Tibial nerve (tissue), 4 donors: ENCODE measurements at regions not wholly inside any gene's neighbourhood (a gene's known extent, or its start where the extent isn't known, plus 50 kb on each side); places are given as distances from the start of the nearest gene placed in this dataset.

ENCODE experiments used
- DNase-seq, 2 donors: peaks; one replicate each; pipeline ENCODE4 v3.0.0-alpha.2; 2019; ENCODE audit warnings: low spot score in 2 of 2
- H3K27ac ChIP-seq, 4 donors: fragments of 200-600 bp; sonication (generic) in 3 of 4; one replicate each; pipeline ENCODE4 v1.5.1; 2017 to 2019; ENCODE audit warnings: mild to moderate bottlenecking in 1 of 4
- H3K27me3 ChIP-seq, 2 donors: fragments of 200-600 bp; sonication (generic) in 1 of 2; one replicate each; pipeline versions ENCODE4 v1.5.1 to v1.6.0; 2017 to 2019
- H3K36me3 ChIP-seq, 3 donors: fragments of 200-600 bp; sonication (generic); one replicate each; pipeline ENCODE4 v1.5.1; 2018 to 2019
- H3K4me1 ChIP-seq, 4 donors: fragments of 200-600 bp; sonication (generic) in 3 of 4; one replicate each; pipeline ENCODE4 v1.5.1; 2017 to 2019
- H3K4me3 ChIP-seq, 4 donors: fragments of 200-600 bp; sonication (generic) in 3 of 4; one replicate each; pipeline ENCODE4 v1.5.1; 2017 to 2019; ENCODE audit warnings: mild to moderate bottlenecking in 1 of 4, moderate library complexity in 1 of 4
- H3K9me3 ChIP-seq, 4 donors: fragments of 200-600 bp; sonication (generic) in 3 of 4; one replicate each; pipeline ENCODE4 v1.5.1; 2017 to 2019
- CTCF ChIP-seq, 5 experiments: fragments of 200-600 bp in 3 of 5; fragments of 450-650 bp in 2 of 5; sonication (generic) in 3 of 5; IDR thresholded peaks; one replicate each; pipeline ENCODE4 v1.5.1; 2016 to 2019; ENCODE audit warnings: antibody characterized with exemption in 5 of 5, mild to moderate bottlenecking in 3 of 5, moderate library complexity in 2 of 5
- EP300 ChIP-seq, 2 donors: sonication (generic); formaldehyde crosslinking; IDR thresholded peaks; one replicate each; pipeline ENCODE4 v1.6.1; 2017; ENCODE audit warnings: antibody characterized with exemption in 2 of 2, mild to moderate bottlenecking in 1 of 2
- POLR2A ChIP-seq, 2 donors: fragments of 450-650 bp; IDR thresholded peaks; one replicate each; pipeline ENCODE4 v1.6.1; 2017; ENCODE audit warnings: antibody characterized with exemption in 2 of 2, mild to moderate bottlenecking in 2 of 2, moderate library complexity in 2 of 2
- WGBS, 2 donors: methylation state at CpG; one replicate each; pipeline ENCODE4 v1.1.5; 2018; 5-methylcytosine and 5-hydroxymethylcytosine counted together

- Histone ChIP-seq H3K27ac (no peak overlapping the region), H3K27me3 (no peaks in the 10 kb centered on the region), H3K9me3 (no peaks in the 10 kb centered on the region), H3K4me1 (peaks cover 0 to 10% (median 0%) of the 10 kb centered on the region in 4 donors), H3K36me3 (no peaks in the 10 kb centered on the region), H3K4me3 (no peak overlapping the region)
- 66 to 82% methylated on average over 5 of the region's 5 CpGs for WGBS, 2 donors
- TF ChIP-seq EP300 (IDR thresholded peaks at IDR 0.05) (no peak), POLR2A (IDR thresholded peaks at IDR 0.05) (no peak), CTCF (IDR thresholded peaks at IDR 0.05) (no peak)
- DNase-seq, result no peak
Observed at GRCh38 chr13:106382534-106382933, 152.9 kb downstream of the EFNB2 start.

- TF ChIP-seq EP300 (IDR thresholded peaks at IDR 0.05) (no peak), POLR2A (IDR thresholded peaks at IDR 0.05) (no peak), CTCF (IDR thresholded peaks at IDR 0.05) (no peak)
- no peak for DNase-seq
- no peak overlapping the region for H3K27ac ChIP-seq
- H3K4me3 ChIP-seq, result no peak overlapping the region
- H3K27me3 ChIP-seq, result no peaks in the 10 kb centered on the region
- H3K9me3 ChIP-seq, result no peaks in the 10 kb centered on the region
- 82% methylated on average over 4 of the region's 4 CpGs for WGBS, 2 donors
- peaks cover 0 to 10% (median 0%) of the 10 kb centered on the region in 4 donors for H3K4me1 ChIP-seq
- H3K36me3 ChIP-seq, result no peaks in the 10 kb centered on the region
Observed at GRCh38 chr13:106381091-106381490, 154.4 kb downstream of the EFNB2 start.

GRCh38 chr13:106377931-106378662 is 157.4 kb downstream of the EFNB2 start:
- Histone ChIP-seq H3K9me3 (no peaks in the 10 kb centered on the region), H3K4me1 (peaks cover 0 to 11% (median 0%) of the 10 kb centered on the region in 4 donors), H3K36me3 (no peaks in the 10 kb centered on the region), H3K4me3 (no peak overlapping the region), H3K27me3 (no peaks in the 10 kb centered on the region), H3K27ac (no peak overlapping the region)
- DNase-seq, result no peak
- TF ChIP-seq CTCF (IDR thresholded peaks at IDR 0.05) (no peak), EP300 (IDR thresholded peaks at IDR 0.05) (no peak), POLR2A (IDR thresholded peaks at IDR 0.05) (no peak)
- 71 to 74% methylated on average over 7 of the region's 7 CpGs for WGBS, 2 donors

GRCh38 chr13:106377341-106377740 is 158.1 kb downstream of the EFNB2 start:
- DNase-seq, result no peak
- 80 to 86% methylated on average over 7 of the region's 7 CpGs for WGBS, 2 donors
- Histone ChIP-seq H3K9me3 (no peaks in the 10 kb centered on the region), H3K4me3 (no peak overlapping the region), H3K36me3 (no peaks in the 10 kb centered on the region), H3K4me1 (peaks cover 0 to 11% (median 0%) of the 10 kb centered on the region in 4 donors), H3K27me3 (no peaks in the 10 kb centered on the region), H3K27ac (no peak overlapping the region)
- TF ChIP-seq CTCF (IDR thresholded peaks at IDR 0.05) (no peak), POLR2A (IDR thresholded peaks at IDR 0.05) (no peak), EP300 (IDR thresholded peaks at IDR 0.05) (no peak)

GRCh38 chr13:106376401-106377112 is 158.9 kb downstream of the EFNB2 start:
- 77 to 81% methylated on average over 21 of the region's 21 CpGs for WGBS, 2 donors
- DNase-seq, result no peak
- TF ChIP-seq CTCF (IDR thresholded peaks at IDR 0.05) (no peak), EP300 (IDR thresholded peaks at IDR 0.05) (no peak), POLR2A (IDR thresholded peaks at IDR 0.05) (no peak)
- Histone ChIP-seq H3K36me3 (no peaks in the 10 kb centered on the region), H3K4me1 (peaks cover 0 to 11% (median 0%) of the 10 kb centered on the region in 4 donors), H3K4me3 (no peak overlapping the region), H3K9me3 (no peaks in the 10 kb centered on the region), H3K27me3 (no peaks in the 10 kb centered on the region), H3K27ac (no peak overlapping the region)
